ENCODE measurements at regions not wholly inside any gene's neighbourhood (a gene's known extent, or its start where the extent isn't known, plus 50 kb on each side); places are given as distances from the start of the nearest gene placed in this dataset.

DNA sequence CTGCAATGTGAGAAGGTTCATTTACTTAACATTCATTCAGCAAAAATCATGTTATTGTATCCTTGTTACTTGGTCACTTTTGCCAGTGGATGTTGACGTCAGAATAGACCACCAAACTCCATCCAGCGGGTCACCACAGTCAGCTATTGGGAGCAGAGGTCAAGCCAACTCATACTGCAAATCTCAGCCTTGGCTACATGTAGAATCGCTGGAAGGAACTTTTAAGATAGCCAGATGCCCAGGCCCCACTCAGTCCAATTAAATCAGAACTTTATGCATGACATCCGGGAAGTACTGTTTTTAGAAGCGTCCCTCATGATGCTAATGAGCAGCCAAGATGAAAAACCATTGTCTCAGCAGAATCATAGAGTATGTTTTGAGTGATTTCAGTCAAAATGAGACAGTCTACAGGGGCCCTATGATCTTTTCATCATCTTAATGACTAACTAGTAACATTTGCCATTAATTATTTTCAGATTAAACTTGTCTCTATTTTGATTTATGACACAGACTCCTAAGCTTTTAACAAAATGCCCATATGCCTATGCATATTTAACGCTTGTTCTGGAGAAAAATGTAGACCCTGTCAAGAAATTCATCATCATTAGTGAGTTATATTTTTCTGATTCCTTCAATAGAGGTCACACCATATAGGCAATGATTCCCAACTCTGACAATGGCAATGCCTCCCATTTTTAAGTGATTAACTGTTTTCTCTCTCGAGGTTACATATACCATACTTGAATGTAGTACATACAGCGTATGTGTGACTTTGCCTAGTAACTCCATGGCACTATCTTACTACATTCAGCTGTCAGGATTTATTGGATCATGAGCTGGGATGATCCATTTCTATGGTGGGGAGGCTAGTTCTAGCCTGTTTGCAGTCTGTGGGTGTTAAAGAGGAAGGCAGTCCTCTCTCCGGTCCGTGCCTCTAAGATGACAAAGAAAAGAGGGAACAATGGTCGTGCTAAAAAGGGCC lies 63.7 kb upstream of the CCBE1 start:
- no peak for TF ChIP-seq RNF2 (IDR thresholded peaks at IDR 0.05; ENCODE audit: borderline replicate concordance, low read depth)
- TF ChIP-seq, protein P1, sequence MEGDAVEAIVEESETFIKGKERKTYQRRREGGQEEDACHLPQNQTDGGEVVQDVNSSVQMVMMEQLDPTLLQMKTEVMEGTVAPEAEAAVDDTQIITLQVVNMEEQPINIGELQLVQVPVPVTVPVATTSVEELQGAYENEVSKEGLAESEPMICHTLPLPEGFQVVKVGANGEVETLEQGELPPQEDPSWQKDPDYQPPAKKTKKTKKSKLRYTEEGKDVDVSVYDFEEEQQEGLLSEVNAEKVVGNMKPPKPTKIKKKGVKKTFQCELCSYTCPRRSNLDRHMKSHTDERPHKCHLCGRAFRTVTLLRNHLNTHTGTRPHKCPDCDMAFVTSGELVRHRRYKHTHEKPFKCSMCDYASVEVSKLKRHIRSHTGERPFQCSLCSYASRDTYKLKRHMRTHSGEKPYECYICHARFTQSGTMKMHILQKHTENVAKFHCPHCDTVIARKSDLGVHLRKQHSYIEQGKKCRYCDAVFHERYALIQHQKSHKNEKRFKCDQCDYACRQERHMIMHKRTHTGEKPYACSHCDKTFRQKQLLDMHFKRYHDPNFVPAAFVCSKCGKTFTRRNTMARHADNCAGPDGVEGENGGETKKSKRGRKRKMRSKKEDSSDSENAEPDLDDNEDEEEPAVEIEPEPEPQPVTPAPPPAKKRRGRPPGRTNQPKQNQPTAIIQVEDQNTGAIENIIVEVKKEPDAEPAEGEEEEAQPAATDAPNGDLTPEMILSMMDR (IDR thresholded peaks at IDR 0.05) = no peak
- no peak for TF ChIP-seq EP300 (IDR thresholded peaks at IDR 0.05)
- no peak for TF ChIP-seq ZFP36 (IDR thresholded peaks at IDR 0.05; ENCODE audit: borderline replicate concordance, partially characterized antibody)
- TF ChIP-seq RFX5 (IDR thresholded peaks at IDR 0.05) = no peak
- no peak for TF ChIP-seq RARB (CRISPR knock-in tag; IDR thresholded peaks at IDR 0.05)
- no peak for TF ChIP-seq HDAC2 (IDR thresholded peaks at IDR 0.05)
- TF ChIP-seq, protein P2, sequence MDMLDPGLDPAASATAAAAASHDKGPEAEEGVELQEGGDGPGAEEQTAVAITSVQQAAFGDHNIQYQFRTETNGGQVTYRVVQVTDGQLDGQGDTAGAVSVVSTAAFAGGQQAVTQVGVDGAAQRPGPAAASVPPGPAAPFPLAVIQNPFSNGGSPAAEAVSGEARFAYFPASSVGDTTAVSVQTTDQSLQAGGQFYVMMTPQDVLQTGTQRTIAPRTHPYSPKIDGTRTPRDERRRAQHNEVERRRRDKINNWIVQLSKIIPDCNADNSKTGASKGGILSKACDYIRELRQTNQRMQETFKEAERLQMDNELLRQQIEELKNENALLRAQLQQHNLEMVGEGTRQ (IDR thresholded peaks at IDR 0.05) = no peak
- TF ChIP-seq SREBF2 (IDR thresholded peaks at IDR 0.05) = no peak
- TF ChIP-seq, protein P3, sequence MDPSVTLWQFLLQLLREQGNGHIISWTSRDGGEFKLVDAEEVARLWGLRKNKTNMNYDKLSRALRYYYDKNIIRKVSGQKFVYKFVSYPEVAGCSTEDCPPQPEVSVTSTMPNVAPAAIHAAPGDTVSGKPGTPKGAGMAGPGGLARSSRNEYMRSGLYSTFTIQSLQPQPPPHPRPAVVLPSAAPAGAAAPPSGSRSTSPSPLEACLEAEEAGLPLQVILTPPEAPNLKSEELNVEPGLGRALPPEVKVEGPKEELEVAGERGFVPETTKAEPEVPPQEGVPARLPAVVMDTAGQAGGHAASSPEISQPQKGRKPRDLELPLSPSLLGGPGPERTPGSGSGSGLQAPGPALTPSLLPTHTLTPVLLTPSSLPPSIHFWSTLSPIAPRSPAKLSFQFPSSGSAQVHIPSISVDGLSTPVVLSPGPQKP (IDR thresholded peaks at IDR 0.05; ENCODE audit: low read depth, low read length) = no peak
- TF ChIP-seq POLR2A (IDR thresholded peaks at IDR 0.05; ENCODE audit: low read length) = no peak
- TF ChIP-seq EHMT2 (IDR thresholded peaks at IDR 0.05; ENCODE audit: low read depth) = no peak
- TF ChIP-seq, protein P4, sequence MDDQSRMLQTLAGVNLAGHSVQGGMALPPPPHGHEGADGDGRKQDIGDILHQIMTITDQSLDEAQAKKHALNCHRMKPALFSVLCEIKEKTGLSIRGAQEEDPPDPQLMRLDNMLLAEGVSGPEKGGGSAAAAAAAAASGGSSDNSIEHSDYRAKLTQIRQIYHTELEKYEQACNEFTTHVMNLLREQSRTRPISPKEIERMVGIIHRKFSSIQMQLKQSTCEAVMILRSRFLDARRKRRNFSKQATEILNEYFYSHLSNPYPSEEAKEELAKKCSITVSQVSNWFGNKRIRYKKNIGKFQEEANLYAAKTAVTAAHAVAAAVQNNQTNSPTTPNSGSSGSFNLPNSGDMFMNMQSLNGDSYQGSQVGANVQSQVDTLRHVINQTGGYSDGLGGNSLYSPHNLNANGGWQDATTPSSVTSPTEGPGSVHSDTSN (IDR thresholded peaks at IDR 0.05) = no peak
- TF ChIP-seq JUN (IDR thresholded peaks at IDR 0.05) = no peak
